Mammary epithelial cell (primary cell): ENCODE measurements at regions not wholly inside any gene's neighbourhood (a gene's known extent, or its start where the extent isn't known, plus 50 kb on each side); places are given as distances from the start of the nearest gene placed in this dataset.

Experiments
- CTCF ChIP-seq, 2 donors: IDR thresholded peaks in 1 of 2; conservative IDR thresholded peaks in 1 of 2; 2 replicates each; pipeline ENCODE4 v1.5.1; 2011 to 2012; ENCODE audit warnings: inconsistent platforms in 2 of 2, low read length in 2 of 2, mild to moderate bottlenecking in 2 of 2, control low read depth in 1 of 2, low read depth in 1 of 2; ENCODE audit not compliant: insufficient read depth in 1 of 2; ENCODE audit errors: extremely low read depth in 1 of 2
- EZH2 ChIP-seq: IDR thresholded peaks from 2 replicates; pipeline ENCODE4 v1.6.1; 2012; ENCODE audit warnings: low read length, inconsistent platforms, borderline replicate concordance

DNA sequence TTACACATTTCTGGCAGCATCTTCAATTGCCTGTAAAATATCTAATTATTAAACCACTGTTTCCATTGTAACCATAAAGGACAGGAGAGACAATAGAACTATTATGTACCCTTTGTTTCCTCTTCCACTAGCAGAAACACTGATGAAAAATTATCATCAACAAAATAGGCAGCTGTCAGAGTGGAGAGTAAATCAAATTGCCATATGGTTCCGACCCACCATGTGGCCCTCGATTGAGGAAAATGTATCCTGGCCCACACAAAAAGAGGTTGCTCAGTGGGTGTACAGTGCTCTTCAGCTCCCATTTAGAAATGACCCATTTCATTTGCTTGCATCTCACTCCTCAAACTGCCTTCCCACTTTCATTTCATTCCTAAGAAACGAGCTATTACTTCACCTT is 570.6 kb upstream of the UBE2E2 start:
- TF ChIP-seq CTCF (conservative IDR thresholded peaks at IDR 0.05 in 1 of 2, IDR thresholded peaks at IDR 0.05 in 1 of 2; ENCODE audit: extremely low read depth in 1 of 2, insufficient read depth in 1 of 2, low read depth in 1 of 2, low read length in 2 of 2) = no peak
- no peak for TF ChIP-seq EZH2
